HAP-1 (cell line): ENCODE measurements at regions not wholly inside any gene's neighbourhood (a gene's known extent, or its start where the extent isn't known, plus 50 kb on each side); places are given as distances from the start of the nearest gene placed in this dataset.
"Not testable (repeated sequence)": the region's sequence is repeated elsewhere in the genome, so short reads cannot be mapped to it uniquely, and the experiment has no call there.

ENCODE experiments used
- DNase-seq, 2 experiments: peaks; one replicate each; pipeline ENCODE4 v3.0.0-alpha.2; 2016 to 2020; ENCODE audit warnings: low spot score in 2 of 2
- H3K27me3 ChIP-seq: fragments of 250-450 bp; sonication (Bioruptor Pico); 2 replicates; pipeline ENCODE4 v1.5.1; 2020; ENCODE audit warnings: low read depth, mild to moderate bottlenecking, moderate library complexity
- H3K36me3 ChIP-seq: fragments of 250-450 bp; sonication (Bioruptor Pico); replicated peaks from 2 replicates; pipeline ENCODE4 v1.5.1; 2020; ENCODE audit warnings: mild to moderate bottlenecking
- H3K4me1 ChIP-seq: fragments of 250-450 bp; sonication (Bioruptor Pico); 2 replicates; pipeline ENCODE4 v1.5.1; 2020; ENCODE audit warnings: mild to moderate bottlenecking
- H3K4me3 ChIP-seq: fragments of 250-450 bp; sonication (Bioruptor Pico); 2 replicates; pipeline ENCODE4 v1.5.1; 2020; ENCODE audit warnings: mild to moderate bottlenecking, moderate library complexity
- H3K9me3 ChIP-seq: fragments of 250-450 bp; sonication (Bioruptor Pico); 2 replicates; pipeline ENCODE4 v1.5.1; 2020; ENCODE audit warnings: mild to moderate bottlenecking, moderate library complexity
- in situ Hi-C: fragments of 300-500 bp; cut with MboI; formaldehyde crosslinking; loops from 3 replicates; pipeline ENCODE4 v1.14.3; 2020; ENCODE audit warnings: low sequenced_read_pairs, inconsistent platforms, mixed read lengths

- no peak for DNase-seq
- H3K4me1 ChIP-seq: no peaks in the 10 kb centered on the region
Measured at GRCh38 chr21:28136656-28137255, 855.9 kb downstream of the LTN1 start.

DNA sequence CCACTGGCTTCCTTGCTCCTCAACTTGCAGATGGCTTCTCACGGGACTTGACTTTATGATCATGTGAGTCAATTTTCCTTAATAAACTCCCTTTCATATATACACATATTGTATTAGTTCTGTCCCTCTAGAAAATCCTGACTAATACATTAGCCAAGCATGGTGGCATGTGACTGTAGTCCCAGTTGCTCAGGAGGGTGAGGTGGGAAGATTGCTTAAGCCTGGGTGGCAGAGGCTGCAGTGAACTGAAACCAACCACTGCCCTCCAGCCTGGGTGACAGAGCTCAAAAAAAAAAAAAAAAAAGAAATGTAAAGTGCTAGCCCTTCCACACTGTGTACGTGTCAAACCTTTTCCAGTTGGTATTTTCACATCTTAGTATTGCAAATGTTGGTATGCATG, 857.0 kb downstream of the LTN1 start:
- Histone ChIP-seq H3K27me3 (no peaks in the 10 kb centered on the region), H3K4me1 (no peaks in the 10 kb centered on the region), H3K36me3 (no peaks in the 10 kb centered on the region), H3K9me3 (peaks cover 2% of the 10 kb centered on the region; the same call in 1 of the 2 replicates), H3K4me3 (no peak overlapping the region)
- no peak for DNase-seq
- in situ Hi-C loops: no loop called here

More at GRCh38 chr21:28136656-28137255, 855.9 kb downstream of the LTN1 start:
- in situ Hi-C loops: no loop called here
- Histone ChIP-seq H3K36me3 (no peaks in the 10 kb centered on the region), H3K27me3 (no peaks in the 10 kb centered on the region), H3K4me3 (no peak overlapping the region), H3K9me3 (peaks cover 2% of the 10 kb centered on the region; the same call in 1 of the 2 replicates)

- H3K4me1 ChIP-seq: no peaks in the 10 kb centered on the region
Measured at GRCh38 chr21:28133116-28133515, 859.6 kb downstream of the LTN1 start.

GRCh38 chr21:28132713-28133112, 860.0 kb downstream of the LTN1 start:
- Histone ChIP-seq H3K27me3 (no peaks in the 10 kb centered on the region), H3K4me3 (no peak overlapping the region), H3K4me1 (no peaks in the 10 kb centered on the region), H3K9me3 (no peaks in the 10 kb centered on the region; the same call in 1 of the 2 replicates), H3K36me3 (no peaks in the 10 kb centered on the region)
- no peak for DNase-seq
- in situ Hi-C loops: no loop called here

More at GRCh38 chr21:28133116-28133515, 859.6 kb downstream of the LTN1 start:
- in situ Hi-C loops: no loop called here
- Histone ChIP-seq H3K36me3 (no peaks in the 10 kb centered on the region), H3K9me3 (no peaks in the 10 kb centered on the region; the same call in 1 of the 2 replicates), H3K4me3 (no peak overlapping the region), H3K27me3 (no peaks in the 10 kb centered on the region)
- no peak for DNase-seq

- no peaks in the 10 kb centered on the region for H3K4me1 ChIP-seq
- in situ Hi-C loops: no loop called here
Measured at GRCh38 chr21:28127175-28127785, 865.4 kb downstream of the LTN1 start.

DNA sequence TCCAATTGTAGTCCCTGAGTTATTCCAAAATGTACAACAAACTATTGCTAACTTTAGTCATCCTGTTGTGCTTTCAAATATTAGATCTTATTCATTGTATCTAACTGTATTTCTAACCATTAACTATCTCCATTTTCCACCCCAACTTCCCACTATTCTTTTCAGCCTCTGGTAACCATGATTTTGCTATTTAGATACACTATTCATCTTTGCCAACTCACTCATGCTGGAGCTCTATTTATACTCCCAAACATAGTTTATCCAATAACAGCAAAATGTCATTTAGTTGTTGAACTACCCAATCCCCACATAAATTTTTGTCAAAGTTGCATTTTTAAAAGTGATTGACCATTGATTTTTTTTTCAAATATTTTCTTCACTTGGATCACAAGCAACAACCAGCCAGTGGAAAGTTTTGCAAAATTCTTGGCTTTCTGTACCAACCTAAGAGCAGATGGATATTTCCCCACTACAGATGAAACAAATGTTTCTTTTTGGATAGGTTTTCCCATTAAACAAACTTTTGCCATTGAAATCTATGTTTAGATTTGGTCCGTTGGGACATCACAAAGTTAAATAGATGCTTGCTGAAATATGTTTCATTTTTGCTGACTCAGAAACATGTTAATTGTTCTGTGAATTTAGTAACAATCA, 866.0 kb downstream of the LTN1 start:
- in situ Hi-C loops: no loop called here
- H3K4me3 ChIP-seq: no peak overlapping the region

More at GRCh38 chr21:28127175-28127785, 865.4 kb downstream of the LTN1 start:
- Histone ChIP-seq H3K4me3 (no peak overlapping the region), H3K27me3 (no peaks in the 10 kb centered on the region), H3K36me3 (no peaks in the 10 kb centered on the region), H3K9me3 (peaks cover 5% of the 10 kb centered on the region; the same call in 1 of the 2 replicates)
- DNase-seq: no peak

DNA sequence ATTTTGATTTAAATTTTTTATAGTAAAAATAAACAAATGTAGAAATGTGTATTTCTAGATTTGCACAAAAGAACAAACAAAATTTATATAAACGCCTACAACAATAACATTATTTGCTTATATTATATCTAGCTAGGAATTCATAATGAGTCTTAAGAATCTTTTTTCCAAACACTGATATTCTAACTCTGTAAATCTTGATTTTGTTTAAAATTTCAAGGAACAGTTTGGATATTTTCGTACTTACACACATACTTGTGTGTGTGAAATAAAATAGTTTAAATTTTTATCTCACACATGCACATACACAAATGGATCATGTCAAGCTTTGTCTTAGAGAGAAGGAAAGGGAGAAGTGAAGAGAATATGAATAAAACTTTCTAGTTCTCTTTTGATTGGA, 868.1 kb downstream of the LTN1 start:
- in situ Hi-C loops: no loop called here
- H3K4me1 ChIP-seq: no peaks in the 10 kb centered on the region
- no peaks in the 10 kb centered on the region for H3K27me3 ChIP-seq
- no peak overlapping the region for H3K4me3 ChIP-seq
- H3K9me3 ChIP-seq: peaks cover 5% of the 10 kb centered on the region; the same call in 1 of the 2 replicates
- H3K36me3 ChIP-seq: no peaks in the 10 kb centered on the region
- DNase-seq: no peak

More for the DNA sequence above, 866.0 kb downstream of the LTN1 start:
- Histone ChIP-seq H3K36me3 (no peaks in the 10 kb centered on the region), H3K27me3 (no peaks in the 10 kb centered on the region), H3K9me3 (peaks cover 5% of the 10 kb centered on the region; the same call in 1 of the 2 replicates), H3K4me1 (no peaks in the 10 kb centered on the region)
- no peak for DNase-seq

DNA sequence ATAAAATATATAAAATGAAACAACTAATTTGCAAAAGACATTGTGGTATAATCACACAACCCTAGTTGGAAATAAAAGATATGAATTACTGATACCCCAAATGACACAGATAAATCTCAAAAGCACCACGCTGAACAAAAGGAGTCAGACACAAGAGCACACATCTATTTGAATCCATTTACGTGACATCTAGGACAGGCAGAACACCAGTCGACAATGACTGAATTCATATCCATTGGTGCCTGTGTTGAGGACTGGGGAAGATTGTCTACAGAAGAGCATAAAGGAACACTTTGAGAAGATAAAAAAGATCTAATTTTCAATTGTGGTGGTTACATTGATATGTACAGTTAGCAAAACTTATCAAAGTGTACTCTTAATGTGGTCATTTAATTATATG, 874.1 kb downstream of the LTN1 start:
- H3K36me3 ChIP-seq: no peaks in the 10 kb centered on the region
- DNase-seq: no peak
- H3K4me3 ChIP-seq: no peak overlapping the region

DNA sequence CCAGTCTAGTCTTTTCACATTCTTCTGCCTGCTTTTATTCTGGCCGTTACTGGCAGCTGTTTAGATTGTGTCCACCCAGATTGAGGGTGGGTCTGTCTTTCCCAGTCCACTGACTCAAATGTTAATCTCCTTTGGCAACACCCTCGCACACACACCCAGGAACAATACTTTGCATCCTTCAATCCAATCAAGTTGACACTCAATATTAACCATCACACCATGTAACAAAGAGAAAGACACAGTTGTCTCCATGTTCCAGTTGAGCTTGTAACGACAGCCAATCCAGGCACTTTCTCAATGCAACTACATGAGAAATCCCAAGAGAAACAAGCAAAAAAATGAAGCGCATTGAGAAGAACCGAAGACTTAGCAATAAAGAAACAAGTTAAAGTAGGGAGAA, 877.7 kb downstream of the LTN1 start:
- H3K4me1 ChIP-seq, H3K36me3 ChIP-seq, in situ Hi-C loops, H3K4me3 ChIP-seq, H3K27me3 ChIP-seq, H3K9me3 ChIP-seq, DNase-seq: not testable (repeated sequence)

More for the DNA sequence above, 874.1 kb downstream of the LTN1 start:
- in situ Hi-C loops: no loop called here
- no peaks in the 10 kb centered on the region for H3K27me3 ChIP-seq
- H3K4me1 ChIP-seq: no peaks in the 10 kb centered on the region
- H3K9me3 ChIP-seq: peaks cover 3% of the 10 kb centered on the region; the same call in 1 of the 2 replicates

DNA sequence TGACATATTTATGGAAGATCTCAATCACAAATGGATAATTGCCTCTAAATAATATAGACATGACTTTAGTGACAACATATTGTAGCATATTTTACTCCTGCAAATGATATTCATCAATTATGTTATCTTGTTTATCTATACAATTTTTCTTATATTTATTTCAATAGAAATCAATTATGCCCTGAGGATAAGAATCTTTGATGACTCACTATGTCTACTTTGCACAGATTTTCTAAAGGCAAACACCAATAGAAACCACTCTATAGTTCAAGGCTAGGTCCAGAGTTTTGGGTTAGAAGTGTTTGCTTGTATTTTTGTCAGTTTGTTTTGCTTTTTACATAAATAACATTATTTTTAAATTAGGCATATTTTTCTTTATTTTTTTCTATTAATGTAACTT, 879.0 kb downstream of the LTN1 start:
- Histone ChIP-seq H3K27me3 (no peaks in the 10 kb centered on the region), H3K9me3 (no peaks in the 10 kb centered on the region; the same call in 1 of the 2 replicates), H3K36me3 (no peaks in the 10 kb centered on the region), H3K4me3 (no peak overlapping the region), H3K4me1 (no peaks in the 10 kb centered on the region)
- DNase-seq: no peak
- in situ Hi-C loops: no loop called here

DNA sequence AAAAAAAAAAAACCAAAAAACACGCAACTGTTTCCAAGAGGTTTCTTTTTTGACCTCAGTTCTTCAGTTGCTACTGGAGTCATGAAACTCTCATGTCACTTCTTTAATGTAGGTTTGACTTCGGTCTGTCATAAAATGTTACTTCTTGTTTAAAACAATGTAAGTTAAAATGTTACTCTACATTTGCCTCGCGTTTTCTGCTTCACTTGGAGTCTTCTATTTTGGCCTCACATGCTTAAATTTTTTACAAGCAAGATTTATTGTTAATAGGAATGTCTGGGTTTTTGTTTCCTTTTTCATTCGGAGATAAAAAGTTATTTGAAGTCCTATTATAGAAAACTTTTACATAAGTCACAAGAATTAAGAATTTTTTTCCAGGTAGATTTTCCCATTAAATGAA, 880.2 kb downstream of the LTN1 start:
- Histone ChIP-seq H3K9me3 (no peaks in the 10 kb centered on the region; the same call in 1 of the 2 replicates), H3K27me3 (no peaks in the 10 kb centered on the region), H3K4me1 (no peaks in the 10 kb centered on the region), H3K4me3 (no peak overlapping the region), H3K36me3 (no peaks in the 10 kb centered on the region)
- in situ Hi-C loops: no loop called here
- DNase-seq: no peak

DNA sequence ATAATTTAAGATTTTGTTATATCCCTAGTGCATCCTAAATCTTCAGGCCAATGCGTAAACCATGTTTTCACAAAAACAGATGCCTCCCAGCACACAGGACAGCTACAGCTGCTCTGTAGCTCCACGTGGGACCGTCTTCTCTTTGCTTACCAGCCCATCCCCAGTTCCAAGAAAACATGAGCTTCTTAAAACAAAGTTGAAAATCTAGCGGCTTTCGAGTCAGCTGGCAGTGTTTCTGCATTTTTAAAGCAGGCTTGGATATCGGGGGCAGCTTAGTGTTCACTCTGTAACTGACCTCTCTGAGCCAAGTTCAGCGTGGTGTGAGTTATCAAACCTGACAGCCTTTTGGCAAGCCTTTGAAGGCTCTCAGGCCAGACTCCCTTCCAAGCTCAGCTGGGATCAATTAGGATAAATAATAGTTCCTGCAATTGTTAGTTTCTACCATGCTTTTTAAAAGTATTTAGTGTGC, 881.5 kb downstream of the LTN1 start:
- H3K27me3 ChIP-seq: no peaks in the 10 kb centered on the region
- no peaks in the 10 kb centered on the region for H3K9me3 ChIP-seq
- no peak for DNase-seq
- in situ Hi-C loops: no loop called here
- H3K4me3 ChIP-seq: no peak overlapping the region
- H3K36me3 ChIP-seq: no peaks in the 10 kb centered on the region
- H3K4me1 ChIP-seq: no peaks in the 10 kb centered on the region

- DNase-seq: no peak
- H3K36me3 ChIP-seq: no peaks in the 10 kb centered on the region
- H3K27me3 ChIP-seq: no peaks in the 10 kb centered on the region
- H3K4me1 ChIP-seq: no peaks in the 10 kb centered on the region
- no peak overlapping the region for H3K4me3 ChIP-seq
- in situ Hi-C loops: no loop called here
- no peaks in the 10 kb centered on the region for H3K9me3 ChIP-seq
Measured at GRCh38 chr21:28110716-28111115, 882.0 kb downstream of the LTN1 start.

DNA sequence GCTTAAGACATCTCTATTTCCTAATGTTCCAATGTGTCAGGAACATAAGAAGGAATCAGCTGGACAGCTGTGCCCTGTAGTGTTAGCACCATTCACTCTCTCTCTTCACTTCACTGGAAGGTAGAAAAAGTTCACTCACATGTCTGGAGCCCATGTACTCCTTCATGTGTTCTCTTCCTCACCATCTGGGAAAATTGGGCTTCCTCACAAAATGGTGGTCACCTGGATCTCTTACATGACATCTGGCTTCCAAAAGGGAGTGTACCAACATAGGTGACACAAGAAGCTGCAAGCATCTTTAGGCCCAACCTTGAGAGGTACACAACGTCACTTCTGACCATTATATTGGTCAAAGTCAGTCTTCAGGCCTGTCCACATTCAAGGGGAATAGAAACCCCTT, 882.6 kb downstream of the LTN1 start:
- no peaks in the 10 kb centered on the region for H3K27me3 ChIP-seq
- in situ Hi-C loops: no loop called here
- H3K4me3 ChIP-seq: no peak overlapping the region
- no peaks in the 10 kb centered on the region for H3K9me3 ChIP-seq
- no peaks in the 10 kb centered on the region for H3K36me3 ChIP-seq
- no peak for DNase-seq
- H3K4me1 ChIP-seq: no peaks in the 10 kb centered on the region
